DOHH2 (cell line): ENCODE measurements at regions not wholly inside any gene's neighbourhood (a gene's known extent, or its start where the extent isn't known, plus 50 kb on each side); places are given as distances from the start of the nearest gene placed in this dataset.

Experiments
- CTCF ChIP-seq: fragments of 200-600 bp; sonication (generic); IDR thresholded peaks from one replicate; pipeline ENCODE4 v1.5.1; 2014; ENCODE audit warnings: antibody characterized with exemption, mild to moderate bottlenecking, low read depth, low read length; ENCODE audit not compliant: poor library complexity, severe bottlenecking
- EZH2phosphoT487 ChIP-seq: fragments of 200-600 bp; sonication (generic); IDR thresholded peaks from 2 replicates; pipeline ENCODE4 v1.6.1; 2017; ENCODE audit warnings: borderline replicate concordance, mild to moderate bottlenecking, antibody characterized with exemption, low read length, moderate library complexity, mixed read lengths

DNA sequence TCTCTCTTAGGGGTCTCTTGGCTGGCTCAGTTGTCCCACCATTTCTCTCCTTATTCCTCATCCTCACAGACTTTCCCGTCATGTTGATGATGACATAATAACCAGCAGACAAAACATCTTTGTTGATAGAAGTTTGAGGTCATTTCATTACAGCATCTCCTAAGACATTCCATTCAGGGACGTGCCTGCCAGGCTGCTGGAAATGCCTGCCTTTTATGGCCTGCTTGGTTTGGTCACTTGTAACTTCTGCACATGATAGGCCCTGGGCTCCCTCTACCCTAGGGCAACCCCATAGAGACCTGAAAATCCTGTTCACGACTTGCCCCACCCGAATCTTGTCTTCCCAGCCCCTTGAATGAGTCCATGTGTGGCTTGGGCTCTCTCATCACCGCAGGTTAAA lies 81.7 kb downstream of the SDC1 start:
- TF ChIP-seq CTCF (no peak), EZH2phosphoT487 (no peak)
